Activated CD4-positive, CD25-positive, alpha-beta regulatory T cell (primary cell): ENCODE measurements at regions not wholly inside any gene's neighbourhood (a gene's known extent, or its start where the extent isn't known, plus 50 kb on each side); places are given as distances from the start of the nearest gene placed in this dataset.

Experiments used
- DNase-seq, 4 experiments: peaks; one replicate each; lab custom pipeline; 2025; lab: John Stamatoyannopoulos, UW

DNA sequence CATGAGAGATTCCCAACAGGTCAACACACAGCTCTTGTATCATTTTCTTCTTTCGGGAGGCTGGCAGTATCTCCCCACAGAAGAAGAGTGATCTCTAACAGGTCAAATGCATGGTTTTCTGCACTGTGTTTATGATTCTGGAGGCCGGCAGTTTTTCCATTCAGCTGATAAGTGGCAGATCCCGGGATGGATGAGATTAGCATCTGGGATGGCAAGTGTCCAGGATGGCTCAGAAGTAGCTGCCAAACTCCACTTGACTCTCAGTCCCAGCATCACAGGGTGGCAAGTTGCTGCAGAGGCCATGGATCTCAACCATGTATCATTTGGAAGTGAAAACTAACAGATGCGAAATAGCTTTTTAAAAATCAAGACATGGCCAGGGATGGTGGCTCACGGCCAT is 97.8 kb upstream of the SLC44A1 start:
- no peak for DNase-seq

DNA sequence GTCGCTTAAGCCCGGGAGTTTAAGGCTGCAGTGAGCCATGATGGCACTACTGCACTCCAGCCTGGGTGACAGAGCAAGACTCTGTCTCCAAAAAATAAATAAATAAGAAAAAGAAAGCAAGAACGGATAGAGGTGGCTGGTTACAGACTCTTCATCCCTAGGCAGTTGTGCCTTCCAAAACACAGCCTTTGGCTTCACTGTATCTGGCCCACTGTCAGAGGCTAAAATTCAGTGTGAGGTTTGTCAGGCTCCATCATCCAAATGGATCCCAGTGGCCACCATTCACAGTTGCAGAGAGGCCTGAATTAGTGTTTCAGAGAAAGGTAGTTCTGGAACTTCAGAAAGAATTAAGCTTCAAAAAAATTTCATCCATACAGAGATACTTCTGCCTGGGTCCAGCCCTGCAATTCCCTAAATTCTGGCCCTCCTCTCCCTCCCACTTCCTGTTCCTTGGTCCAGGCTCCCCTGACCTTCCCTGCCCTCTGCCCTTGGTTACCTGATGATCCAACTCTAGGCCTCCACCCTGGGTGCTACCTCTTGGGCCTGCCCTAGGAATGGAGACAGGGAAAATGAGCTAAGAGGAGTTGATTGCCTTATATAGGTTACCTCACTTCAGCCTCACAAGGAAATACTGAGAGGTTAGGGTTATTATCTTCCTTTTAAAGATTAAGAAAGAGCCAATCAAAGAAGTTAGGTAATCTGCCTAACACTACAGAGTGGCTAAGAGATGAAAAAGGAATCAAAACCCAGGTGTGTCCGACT is 97.2 kb upstream of the SLC44A1 start:
- no peak for DNase-seq

DNA sequence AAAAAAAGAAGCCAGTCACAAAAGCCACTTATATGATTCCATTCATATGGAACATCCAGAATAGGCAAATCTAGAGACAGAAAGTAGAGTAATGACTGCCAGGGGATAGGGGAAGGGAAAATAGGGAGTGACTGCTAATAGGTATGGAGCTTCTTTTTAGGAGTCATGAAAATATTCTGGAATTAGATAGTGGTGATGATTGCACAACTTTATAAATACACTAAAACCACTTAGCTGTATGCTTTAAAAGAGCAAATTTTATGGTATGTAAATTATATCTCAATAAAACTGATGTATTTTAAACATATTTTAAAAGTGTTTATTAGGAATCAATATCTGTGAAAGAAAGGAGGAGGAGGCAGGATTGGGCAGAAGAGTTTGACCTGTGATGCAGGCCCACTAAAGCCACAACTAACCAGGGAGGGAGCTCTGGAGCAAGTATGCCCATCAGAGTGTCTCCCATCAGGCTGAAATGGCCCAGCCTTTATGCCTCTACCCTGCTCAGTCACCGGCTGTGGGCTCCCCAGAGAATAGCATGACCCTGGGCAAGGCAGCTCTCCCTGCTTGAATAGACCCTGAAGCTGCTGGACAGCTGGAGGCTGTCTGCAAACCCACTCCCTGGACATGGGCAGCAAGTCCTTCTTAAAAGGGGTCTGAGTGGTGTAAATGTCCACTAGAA is 96.0 kb upstream of the SLC44A1 start:
- no peak for DNase-seq

DNA sequence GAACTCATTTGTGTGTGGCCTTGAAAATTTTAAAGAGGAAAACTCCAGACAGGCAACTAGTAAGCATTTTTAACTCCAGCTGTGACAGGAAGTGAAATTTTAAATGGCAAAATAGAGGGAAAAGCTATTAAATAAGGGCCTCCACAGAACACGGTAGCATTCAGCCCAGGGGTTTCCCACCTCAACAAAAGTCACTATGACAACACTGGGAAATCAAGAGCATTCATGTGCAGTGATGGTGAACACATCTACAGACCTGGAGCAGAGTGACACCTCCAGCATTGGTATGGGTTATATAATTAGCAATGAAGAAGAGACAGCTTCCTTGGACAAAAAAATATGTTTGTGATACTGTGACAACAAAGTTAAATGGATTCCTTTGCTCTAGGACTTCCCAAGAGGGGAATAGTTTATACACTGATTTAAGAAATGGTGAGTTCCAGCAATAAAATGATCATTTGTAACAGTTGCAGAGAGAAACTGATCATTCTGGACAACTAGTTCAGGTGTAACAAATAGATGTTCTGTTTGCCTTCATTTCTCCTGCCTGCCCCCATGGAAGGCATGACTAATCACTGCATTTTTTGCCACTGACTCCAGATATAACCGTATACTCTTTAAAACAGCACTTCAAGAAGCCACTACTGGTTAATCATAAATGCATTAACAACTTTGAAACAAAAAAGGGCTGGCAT is 93.3 kb upstream of the SLC44A1 start:
- no peak for DNase-seq

DNA sequence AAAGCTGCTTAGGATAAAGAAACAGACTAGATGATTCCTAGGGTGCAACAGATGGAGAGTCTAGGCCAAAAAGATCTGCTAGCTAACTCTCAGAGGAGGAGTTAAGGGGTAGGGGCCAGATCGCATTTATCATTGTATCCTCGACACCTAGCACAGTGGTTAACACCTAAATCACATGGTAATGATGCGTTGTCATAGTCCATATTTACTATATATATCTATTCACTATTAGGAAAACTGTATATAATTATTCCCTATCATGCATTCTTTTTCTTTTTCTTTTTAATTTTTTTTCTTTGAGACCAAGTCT is 92.8 kb upstream of the SLC44A1 start:
- no peak for DNase-seq

DNA sequence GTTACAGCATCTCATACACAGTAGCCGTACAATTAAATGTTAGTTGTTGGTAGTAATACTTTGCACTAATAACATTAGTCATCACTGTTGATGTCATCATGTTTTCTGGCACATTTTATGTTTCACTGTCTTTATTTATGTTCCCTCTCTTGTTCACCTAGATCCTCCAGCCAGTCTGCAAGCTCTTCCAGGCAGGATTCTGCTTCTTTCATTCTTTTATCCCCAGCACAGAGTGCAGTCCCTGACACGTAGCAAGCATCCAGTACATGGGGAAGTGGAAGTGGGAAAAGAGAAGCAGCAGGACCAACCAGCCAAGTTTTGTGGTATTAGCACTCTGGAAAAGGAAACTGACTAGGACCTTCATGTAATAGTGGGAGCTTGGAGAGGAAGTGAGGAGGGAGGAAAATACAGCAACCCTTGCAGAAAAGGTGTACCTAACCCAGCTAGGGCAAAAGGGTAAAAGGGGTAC is 89.7 kb upstream of the SLC44A1 start:
- DNase-seq: no peak

DNA sequence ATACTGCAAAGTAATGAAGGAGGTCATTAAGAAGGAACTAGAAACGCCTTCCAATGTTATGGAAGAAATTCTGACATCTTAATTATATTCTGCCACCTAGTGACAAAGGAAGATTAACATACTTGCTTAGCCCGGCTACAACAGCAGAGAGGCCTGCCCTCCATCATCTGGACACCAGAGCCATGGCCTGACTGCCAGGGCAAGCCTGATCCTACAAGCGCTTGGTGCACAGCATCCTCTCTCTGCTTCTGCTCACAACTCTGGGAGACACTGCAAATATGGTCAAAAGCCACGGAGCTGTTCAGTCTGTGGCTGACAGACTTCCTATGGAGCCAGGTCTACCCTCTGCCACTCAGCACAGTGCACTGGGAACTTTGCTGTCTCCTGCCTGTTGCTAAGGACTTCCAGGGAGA is 87.3 kb upstream of the SLC44A1 start:
- no peak for DNase-seq

DNA sequence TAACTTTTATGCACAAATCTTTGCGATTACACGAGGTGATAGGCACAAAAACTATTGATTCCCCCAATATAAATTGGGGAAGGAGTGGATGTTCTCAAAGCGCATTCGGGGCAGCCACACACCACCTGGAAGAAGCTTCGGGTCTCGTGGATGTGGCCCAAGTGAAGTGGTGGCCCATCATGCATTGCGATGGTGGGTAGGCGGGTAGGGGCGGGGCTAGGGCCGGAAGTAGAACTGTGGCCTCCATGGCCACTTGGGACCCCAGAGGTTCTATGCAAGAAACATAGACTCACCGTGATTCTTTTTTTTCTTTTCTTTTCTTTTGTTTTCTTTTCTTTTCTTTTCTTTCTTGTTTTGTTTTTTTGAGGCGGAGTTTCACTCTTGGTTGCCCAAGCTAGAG is 86.4 kb upstream of the SLC44A1 start:
- no peak for DNase-seq

DNA sequence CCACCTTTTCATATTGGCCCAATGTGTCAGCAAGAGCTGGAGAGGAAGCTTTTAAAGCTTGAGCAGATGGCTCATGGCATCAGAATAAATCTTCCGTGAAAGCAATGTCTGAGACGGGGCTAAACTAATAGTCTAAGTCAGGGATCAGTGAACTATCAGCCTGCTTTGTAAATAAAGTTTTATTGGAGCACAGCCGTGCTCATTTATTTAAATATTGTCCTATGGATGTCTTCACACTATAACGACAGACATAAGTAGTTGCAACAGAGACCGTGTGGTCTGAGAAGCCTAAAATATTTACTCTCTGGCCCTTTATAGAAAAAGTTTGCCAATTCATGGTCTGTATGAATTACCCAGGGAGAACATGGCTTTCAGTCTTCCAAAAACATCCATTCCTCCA is 85.6 kb upstream of the SLC44A1 start:
- DNase-seq: no peak

DNA sequence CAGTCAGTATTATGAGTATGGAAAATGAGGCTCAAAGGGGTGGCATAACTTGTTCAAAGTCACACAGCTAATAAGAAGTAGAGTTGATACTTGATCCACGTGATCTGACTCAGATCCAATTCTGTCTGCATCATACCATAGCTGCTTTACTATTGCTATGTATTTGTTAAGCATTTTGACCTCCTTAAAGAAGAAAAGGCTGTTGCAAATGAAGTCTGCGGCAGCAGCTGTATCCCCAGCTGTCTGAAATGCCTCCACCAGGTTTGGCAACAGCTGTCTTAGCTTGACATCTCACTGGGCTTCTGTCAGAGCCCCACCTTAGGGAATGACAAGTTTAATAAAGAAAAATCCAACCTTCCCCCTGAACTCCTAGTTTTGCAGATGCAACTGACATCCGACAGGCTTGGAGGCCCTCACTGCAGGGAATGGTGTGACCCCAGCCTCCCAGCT is 75.6 kb upstream of the SLC44A1 start:
- no peak for DNase-seq

DNA sequence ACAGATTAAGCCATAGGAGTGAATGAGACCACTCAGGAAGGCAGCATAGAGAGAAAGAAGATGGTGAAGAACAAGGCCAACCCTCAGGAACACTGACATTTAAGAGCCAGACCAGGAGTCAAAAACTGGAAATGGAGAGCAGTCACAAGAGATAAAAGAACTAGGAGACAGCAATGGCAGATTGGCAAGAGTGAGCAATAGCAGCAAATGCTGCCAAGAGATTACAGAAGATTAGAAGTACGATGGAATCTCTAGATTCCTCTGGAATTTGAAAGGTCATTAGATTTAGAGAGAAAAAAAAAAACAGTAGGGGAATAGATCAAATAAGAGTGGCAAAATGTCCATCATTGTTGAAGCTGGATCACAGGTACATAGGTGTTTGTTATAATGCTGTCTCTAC is 73.4 kb upstream of the SLC44A1 start:
- DNase-seq: no peak

DNA sequence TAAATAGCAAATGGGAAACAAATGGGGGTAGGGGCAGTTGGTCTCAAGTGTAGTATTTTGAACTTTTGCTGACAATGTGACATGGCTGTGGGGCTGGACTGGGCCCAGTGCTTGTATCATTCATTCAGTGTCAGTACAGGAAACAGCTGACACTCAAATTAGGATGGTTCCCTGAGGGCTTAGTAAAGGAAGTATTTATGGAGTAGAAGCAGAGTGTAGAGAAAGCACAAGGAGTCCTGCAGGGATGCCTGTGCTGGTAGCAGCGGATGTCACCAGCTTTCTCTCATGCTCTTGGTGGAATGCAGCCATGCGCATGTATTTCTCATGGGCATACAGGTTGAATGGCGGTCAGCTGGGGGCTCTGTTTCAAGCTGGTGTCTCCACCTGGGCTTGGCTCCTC is 72.9 kb upstream of the SLC44A1 start:
- DNase-seq: no peak

DNA sequence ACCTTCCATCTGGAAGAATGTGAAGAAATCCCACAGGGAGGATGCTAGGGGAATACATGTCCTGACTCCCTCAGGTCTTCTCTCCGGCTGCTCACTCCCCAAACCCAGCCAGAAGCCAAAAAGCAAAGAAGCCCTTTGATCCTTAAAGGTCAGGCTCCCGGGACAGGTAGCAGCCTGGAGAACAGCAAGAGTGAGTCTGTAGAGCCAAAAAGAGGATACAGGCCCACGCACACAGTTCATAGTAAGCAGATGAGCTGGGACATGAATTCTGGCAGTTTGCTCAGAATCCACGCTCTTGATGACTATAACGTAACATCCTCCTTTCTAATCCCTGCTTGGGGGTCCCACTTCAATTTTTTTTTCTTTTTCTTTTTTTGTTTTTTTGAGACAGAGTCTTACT is 72.0 kb upstream of the SLC44A1 start:
- DNase-seq: no peak

DNA sequence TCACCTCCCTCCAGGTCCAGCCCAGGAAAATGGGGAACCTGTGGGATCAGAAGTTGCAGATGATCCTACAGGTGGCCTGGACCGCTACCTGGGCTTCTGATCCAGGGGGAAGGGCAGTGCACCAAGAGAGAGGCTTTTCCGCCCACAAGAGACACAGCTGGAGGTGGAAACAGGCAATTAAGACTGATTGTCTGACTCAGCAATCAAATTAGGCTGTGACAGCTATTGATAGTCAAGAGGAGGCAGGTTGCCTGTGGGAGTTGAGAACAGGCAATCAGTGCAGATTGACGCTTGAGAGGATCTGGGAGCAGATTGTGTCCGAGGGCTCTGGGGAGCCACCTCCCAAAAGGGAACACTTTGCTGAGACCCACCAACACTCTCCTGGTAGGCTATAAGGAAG is 71.1 kb upstream of the SLC44A1 start:
- no peak for DNase-seq

DNA sequence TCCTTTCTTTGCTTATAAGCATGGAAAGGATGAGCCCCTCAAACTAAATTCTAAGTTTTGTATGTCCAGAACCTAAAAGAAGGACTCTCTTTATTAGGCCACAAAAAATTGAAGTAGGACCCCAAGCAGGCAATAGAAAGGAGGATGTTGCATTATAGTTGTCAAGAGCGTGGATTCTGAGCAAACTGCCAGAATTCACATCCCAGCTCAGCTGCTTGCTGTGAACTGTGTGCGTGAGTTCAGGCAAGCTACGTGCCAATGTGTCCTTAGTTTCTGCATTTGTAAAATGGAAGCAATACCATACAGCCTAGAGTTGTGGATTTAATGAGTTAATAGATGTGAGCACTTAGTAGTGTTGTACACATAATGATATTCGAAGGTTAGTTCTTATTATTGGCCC is 70.6 kb upstream of the SLC44A1 start:
- DNase-seq: no peak

DNA sequence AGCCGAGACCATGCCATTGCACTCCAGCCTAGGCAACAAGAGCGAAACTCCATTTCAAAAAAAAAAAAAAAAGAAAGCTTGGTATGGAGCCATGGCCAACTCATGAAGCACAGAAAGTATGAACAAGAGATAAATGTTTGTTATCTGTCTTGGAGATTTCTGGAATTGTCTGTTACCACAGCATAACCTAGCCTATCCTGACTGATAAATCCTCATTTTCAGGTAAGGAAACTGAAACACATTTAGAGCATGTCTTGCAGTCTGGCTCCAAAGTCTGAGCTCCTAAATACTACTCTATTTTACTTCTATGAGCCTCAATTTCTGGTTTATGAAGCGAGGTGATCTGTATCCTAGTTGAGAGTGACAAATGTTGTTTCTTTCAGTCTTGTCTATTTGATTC is 68.3 kb upstream of the SLC44A1 start:
- no peak for DNase-seq

DNA sequence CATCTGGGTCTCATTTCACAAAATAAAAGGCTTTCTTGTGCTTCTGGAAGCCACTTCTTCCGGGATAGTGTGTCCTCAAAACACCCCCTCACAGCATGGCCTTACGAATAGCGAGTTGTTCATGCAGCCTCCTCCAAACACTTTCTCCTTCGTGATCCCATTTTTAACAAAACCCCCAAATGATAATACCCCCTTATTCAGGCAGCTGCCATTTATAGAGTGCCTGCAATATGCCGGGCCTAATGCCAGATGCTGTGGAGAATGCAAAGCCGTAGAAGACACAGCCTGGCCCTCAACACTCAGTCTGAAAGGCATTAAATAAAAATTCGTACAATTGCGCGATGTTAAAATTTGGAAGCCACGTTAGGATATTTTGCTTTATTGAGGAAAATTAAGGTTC is 66.4 kb upstream of the SLC44A1 start:
- DNase-seq: no peak

DNA sequence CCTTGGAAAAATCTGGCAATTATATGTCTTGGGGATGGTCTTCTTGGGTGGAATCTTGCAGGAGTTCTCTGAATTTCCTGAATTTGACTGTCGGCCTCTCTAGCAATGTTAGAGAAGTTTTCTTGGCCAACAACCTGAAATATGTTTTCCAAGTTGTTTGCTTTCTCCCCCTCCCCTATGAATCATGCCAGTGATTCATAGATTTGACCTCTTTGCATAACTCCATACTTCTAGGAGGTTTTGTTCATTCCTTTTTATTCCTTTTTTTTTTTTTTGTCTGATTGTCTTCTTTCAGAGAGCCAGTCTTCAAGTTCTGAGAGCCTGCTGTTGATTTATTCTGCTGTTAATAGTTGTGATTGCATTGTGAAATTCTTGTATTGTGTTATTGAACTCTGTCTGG is 56.7 kb upstream of the SLC44A1 start:
- no peak for DNase-seq

DNA sequence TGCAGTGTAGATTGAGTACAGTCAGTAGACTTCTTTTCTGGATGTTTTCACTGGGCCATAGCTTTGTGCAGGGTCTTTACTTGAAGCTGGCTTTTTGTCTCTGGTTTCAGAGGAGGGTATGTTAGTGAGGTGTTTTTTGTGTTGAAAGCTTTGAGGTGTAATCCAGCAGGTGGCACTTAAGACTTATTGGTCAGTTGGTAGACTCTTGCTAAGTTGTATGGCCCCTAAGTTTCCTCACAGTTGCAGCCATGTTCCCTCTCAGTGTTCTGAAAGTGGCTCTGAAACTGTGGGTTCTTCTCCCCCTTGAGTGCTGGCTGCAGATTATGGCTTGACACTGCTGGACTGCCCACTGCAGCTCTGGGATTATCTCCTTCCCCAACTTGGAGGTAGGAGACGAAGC is 55.7 kb upstream of the SLC44A1 start:
- DNase-seq: no peak

DNA sequence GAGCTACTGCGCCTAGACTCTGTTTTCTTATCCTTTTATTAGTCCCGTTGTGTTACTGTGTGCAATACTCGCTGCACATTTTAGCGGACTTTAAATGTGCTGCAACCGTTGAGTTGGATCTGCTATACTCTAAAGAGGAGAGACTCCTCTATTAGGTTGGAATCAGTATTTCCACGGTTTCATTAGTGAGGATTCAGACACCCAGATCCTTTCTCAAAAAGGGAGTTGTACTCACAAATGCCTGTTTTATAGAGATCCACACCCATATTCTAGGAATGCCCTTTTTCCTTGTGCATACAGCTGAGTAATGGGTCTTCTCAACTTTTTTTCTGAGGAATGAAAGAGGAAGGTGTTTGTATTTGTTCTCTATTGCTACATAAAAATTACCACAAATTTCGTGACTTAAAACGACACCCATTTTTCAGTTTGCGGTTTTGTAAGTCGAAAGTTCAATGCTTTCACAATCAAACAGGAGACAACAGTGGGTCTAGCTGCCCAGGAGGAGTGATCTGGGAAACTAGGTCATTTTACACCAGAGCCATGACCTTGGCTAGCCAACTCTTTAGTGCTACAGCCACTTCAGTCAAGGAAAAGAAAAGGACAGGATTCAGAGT is 52.8 kb upstream of the SLC44A1 start:
- no peak for DNase-seq

DNA sequence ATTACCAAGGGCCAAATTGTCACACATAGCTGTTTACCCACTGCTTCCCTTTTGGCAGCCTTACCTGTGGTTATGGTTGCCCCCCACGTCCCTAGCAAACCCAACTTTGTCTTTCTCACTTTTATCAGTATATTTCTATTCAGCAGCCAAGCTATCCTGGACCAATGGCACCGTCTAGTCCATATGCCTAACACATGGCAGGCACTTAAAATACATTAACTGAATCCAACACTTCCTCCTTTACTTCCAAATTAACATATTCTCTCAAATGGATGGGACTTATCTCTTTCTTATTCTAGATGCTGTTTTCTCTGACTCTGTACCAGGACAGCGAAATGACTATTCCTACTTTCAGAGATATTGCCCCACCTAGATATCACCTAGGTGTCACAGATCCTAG is 50.9 kb upstream of the SLC44A1 start:
- no peak for DNase-seq

DNA sequence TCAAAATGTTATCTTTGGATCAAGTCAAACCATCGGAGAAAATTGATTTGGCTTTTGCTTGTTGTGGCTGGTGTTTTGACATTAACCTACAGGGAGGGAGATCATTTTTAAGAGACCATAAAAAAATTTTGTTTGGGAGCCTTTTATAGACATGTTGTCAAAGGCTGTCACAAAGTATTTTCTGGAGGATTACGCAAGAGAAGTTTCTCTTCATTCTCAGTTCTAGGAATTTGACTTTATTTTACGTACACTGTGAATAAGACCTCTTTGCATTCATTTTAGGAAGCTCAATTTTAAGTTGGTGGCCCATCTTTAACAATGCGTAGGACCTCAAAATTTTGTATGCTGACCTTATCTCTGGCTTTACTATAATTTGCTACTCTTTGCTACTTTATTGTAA is 50.2 kb upstream of the SLC44A1 start:
- DNase-seq: no peak
